WERI-Rb-1 (cell line): ENCODE measurements at regions not wholly inside any gene's neighbourhood (a gene's known extent, or its start where the extent isn't known, plus 50 kb on each side); places are given as distances from the start of the nearest gene placed in this dataset.

Experiments used
- DNase-seq: peaks from one replicate; pipeline ENCODE4 v3.0.0-alpha.2; 2020
- H3K27ac ChIP-seq: fragments of 250-450 bp; sonication (Bioruptor Pico); 2 replicates; pipeline ENCODE4 v1.5.1; 2020; ENCODE audit warnings: mild to moderate bottlenecking, moderate library complexity
- H3K27me3 ChIP-seq: fragments of 250-450 bp; sonication (Bioruptor Pico); 2 replicates; pipeline ENCODE4 v1.5.1; 2021; ENCODE audit warnings: mild to moderate bottlenecking, low read depth, moderate library complexity; ENCODE audit not compliant: insufficient read depth, severe bottlenecking
- H3K36me3 ChIP-seq: fragments of 250-450 bp; sonication (Bioruptor Pico); 2 replicates; pipeline ENCODE4 v1.5.1; 2020; ENCODE audit warnings: mild to moderate bottlenecking, moderate library complexity
- H3K4me3 ChIP-seq: 2 replicates; pipeline ENCODE4 v1.5.1; 2011; ENCODE audit warnings: low read depth, mild to moderate bottlenecking, control low read depth, low read length
- H3K9me3 ChIP-seq: fragments of 250-450 bp; sonication (Bioruptor Pico); 2 replicates; pipeline ENCODE4 v1.5.1; 2021; ENCODE audit warnings: mild to moderate bottlenecking, moderate library complexity; ENCODE audit not compliant: severe bottlenecking
- TF ChIP-seq, protein P1 (sequence below): IDR thresholded peaks from 2 replicates; pipeline ENCODE4 v1.5.1; 2011; ENCODE audit warnings: low read depth, mild to moderate bottlenecking, control low read depth, inconsistent platforms, low read length

DNA sequence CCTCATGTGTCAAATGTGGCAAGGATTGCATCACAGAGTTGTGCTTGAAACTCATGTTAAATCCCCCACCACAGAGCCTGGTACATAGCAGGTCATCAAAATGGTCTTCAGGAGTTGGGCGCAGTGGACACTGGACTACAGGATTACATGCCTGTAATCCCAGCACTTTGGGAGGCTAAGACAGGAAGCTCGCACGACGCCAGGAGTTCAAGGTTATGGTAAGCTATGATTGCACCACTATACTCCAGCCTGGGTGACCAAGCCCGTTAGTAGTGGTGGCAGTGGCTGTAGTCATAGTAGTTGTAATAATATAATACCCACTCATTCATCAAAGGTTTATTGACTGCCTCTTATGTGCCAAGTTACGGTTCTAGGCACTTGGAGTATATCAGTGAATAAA, 123.4 kb upstream of the IRF2BP2 start:
- Histone ChIP-seq H3K9me3 (no peaks in the 10 kb centered on the region), H3K27ac (no peak overlapping the region), H3K36me3 (no peaks in the 10 kb centered on the region), H3K27me3 (no peaks in the 10 kb centered on the region), H3K4me3 (no peak overlapping the region)
- TF ChIP-seq, protein P1, sequence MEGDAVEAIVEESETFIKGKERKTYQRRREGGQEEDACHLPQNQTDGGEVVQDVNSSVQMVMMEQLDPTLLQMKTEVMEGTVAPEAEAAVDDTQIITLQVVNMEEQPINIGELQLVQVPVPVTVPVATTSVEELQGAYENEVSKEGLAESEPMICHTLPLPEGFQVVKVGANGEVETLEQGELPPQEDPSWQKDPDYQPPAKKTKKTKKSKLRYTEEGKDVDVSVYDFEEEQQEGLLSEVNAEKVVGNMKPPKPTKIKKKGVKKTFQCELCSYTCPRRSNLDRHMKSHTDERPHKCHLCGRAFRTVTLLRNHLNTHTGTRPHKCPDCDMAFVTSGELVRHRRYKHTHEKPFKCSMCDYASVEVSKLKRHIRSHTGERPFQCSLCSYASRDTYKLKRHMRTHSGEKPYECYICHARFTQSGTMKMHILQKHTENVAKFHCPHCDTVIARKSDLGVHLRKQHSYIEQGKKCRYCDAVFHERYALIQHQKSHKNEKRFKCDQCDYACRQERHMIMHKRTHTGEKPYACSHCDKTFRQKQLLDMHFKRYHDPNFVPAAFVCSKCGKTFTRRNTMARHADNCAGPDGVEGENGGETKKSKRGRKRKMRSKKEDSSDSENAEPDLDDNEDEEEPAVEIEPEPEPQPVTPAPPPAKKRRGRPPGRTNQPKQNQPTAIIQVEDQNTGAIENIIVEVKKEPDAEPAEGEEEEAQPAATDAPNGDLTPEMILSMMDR, result no peak
- DNase-seq, result no peak

DNA sequence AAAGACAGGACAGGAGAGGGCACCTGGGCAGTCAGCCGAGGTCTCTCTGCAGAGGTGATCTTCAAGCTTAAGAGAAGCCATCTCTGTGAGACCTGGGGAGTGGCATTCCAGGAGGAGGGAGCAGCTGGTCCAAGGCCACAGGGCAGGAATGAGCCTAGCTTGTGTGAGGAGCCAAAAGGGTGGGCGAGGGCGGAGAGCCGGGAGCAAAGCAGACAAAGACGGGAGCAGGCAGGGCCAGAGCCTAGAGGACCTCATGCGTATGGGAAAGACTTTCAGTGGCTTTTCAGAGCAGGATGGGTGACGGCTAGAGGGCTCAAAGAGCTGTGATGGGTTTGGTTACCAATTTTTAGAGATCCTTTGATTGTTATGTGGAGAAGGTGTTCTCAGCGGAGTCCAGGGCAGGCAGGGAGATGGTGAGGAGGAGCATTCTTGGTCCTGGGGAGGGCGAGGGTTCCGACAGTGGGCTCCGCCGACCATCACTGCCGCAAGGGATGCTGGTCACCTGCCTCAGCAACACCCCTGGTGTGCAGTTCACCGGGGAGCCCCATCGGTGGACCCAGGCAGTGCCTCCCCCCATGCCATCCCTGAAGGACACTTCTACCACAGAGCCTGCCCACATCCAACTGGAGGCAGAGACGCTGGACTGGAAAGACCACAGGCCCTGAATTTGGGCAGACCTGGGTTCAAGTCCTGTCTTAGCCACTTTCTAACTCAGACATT, 122.9 kb upstream of the IRF2BP2 start:
- Histone ChIP-seq H3K27me3 (no peaks in the 10 kb centered on the region), H3K27ac (no peak overlapping the region)

DNA sequence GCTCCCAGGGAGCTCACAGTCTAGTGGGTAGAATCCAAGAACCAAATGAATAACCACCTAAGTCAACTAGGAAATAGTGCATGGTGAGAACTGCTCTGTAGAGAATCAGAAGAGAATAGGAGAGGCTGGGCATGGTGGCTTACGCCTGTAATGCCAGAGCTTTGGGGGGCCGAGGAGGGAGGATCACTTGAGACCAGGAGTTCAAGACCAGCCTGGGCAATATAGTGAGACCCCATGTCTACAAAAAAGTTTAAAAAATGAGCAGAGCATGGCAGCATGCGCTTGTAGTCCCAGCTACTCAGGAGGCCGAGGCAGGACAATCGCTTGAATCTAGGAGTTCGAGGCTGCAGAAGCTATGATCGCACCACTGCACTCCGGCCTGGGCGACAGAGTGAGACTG, 122.3 kb upstream of the IRF2BP2 start:
- TF ChIP-seq, protein P1, result no peak
- Histone ChIP-seq H3K27ac (no peak overlapping the region), H3K9me3 (no peaks in the 10 kb centered on the region), H3K27me3 (no peaks in the 10 kb centered on the region), H3K4me3 (no peak overlapping the region), H3K36me3 (no peaks in the 10 kb centered on the region)
- no peak for DNase-seq

More for the DNA sequence above, 122.9 kb upstream of the IRF2BP2 start:
- Histone ChIP-seq H3K36me3 (no peaks in the 10 kb centered on the region), H3K4me3 (no peak overlapping the region), H3K9me3 (no peaks in the 10 kb centered on the region)
- TF ChIP-seq, protein P1, result no peak
- DNase-seq, result no peak

DNA sequence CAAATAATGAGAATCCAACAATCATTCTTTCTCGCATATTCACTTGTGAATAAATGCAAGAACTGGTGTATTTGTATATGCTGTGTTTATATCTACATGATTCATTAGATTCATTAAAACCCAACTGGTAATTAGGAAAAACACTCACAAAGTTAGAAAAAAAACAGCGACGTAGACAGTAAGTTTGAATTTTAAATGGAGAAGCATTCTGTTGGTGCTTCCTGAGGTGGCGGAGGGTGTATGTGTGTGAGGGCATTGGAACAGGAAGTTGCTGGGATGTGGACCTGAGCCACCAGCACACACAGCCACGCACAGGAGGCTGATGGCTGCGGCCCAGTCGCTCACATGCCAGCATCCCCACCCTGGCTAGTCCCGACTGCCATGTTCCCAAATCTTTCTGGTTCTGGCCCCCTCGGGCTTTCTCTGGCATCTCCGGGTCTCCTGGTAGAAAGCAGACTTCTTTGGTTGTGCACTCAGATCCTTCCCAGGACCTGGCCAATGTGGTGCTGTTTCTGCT, 121.6 kb upstream of the IRF2BP2 start:
- no peak overlapping the region for H3K27ac ChIP-seq
- DNase-seq, result no peak
- no peaks in the 10 kb centered on the region for H3K9me3 ChIP-seq
- no peaks in the 10 kb centered on the region for H3K27me3 ChIP-seq
- TF ChIP-seq, protein P1, result no peak
- H3K4me3 ChIP-seq, result no peak overlapping the region
- no peaks in the 10 kb centered on the region for H3K36me3 ChIP-seq

DNA sequence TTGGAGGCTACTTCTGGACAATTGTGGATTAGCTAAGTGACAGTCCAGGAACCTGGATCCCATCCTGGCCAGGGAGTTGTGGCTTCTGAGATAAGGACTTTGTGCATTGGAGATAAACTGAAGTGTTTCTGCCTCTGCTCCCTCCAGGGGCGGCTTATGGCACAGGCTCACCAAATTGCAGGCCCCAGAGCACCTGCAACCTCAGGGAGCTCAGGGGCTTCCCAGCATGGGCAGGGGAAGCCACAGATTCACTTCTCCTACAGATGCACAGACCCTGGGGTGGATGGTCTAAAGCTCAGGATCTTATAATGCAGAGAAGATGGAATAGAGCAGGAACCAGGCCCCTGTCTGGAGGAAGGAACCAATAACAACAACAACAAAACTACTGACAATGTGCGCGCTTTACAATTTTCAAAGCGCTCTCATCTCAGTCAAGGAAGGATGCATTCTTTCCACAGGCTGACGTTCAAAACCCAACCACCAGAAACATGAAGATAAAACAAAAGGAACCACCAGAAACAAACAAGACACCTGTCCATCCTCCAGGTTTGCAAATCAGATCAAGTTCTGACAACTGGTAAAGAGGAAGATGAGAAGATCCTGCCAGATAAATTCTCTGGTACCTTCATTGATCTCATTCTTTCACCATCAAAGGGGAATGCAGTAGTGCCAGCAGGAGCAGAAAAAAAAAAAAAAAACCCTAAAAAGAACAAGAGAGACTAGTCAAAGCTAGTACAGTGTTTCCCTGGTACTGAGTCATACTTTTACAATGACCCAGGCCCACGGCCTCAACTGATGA, 121.0 kb upstream of the IRF2BP2 start:
- DNase-seq, result no peak
- H3K27ac ChIP-seq, result no peak overlapping the region
- H3K9me3 ChIP-seq, result no peaks in the 10 kb centered on the region

More for the DNA sequence above, 121.0 kb upstream of the IRF2BP2 start:
- no peak overlapping the region for H3K4me3 ChIP-seq
- TF ChIP-seq, protein P1, result peak; percentile 22; the same call in 1 of the 2 replicates
- H3K27me3 ChIP-seq, result no peaks in the 10 kb centered on the region
- H3K36me3 ChIP-seq, result no peaks in the 10 kb centered on the region
